ENCODE measurements at regions not wholly inside any gene's neighbourhood (a gene's known extent, or its start where the extent isn't known, plus 50 kb on each side); places are given as distances from the start of the nearest gene placed in this dataset.

DNA sequence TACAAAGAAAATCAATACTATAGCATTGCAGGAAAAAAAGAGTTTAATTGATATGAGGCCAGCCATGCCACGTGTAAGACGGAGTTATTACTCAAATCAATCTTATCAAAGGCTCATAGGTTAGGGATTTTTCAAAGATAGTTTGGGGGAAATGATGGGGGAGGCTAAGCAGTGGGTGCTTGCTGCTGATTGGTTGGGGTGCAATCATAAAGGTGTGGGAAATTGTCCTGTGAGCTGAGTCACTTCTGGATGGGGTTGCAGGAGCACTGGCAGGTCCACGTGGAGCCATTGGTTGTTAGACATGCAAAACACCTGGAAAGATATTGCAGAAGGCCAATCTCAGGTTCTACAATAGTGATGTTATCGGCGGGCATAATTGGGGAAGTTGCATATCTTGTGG, 319.2 kb upstream of the COBL start:
- TF ChIP-seq, protein P1, sequence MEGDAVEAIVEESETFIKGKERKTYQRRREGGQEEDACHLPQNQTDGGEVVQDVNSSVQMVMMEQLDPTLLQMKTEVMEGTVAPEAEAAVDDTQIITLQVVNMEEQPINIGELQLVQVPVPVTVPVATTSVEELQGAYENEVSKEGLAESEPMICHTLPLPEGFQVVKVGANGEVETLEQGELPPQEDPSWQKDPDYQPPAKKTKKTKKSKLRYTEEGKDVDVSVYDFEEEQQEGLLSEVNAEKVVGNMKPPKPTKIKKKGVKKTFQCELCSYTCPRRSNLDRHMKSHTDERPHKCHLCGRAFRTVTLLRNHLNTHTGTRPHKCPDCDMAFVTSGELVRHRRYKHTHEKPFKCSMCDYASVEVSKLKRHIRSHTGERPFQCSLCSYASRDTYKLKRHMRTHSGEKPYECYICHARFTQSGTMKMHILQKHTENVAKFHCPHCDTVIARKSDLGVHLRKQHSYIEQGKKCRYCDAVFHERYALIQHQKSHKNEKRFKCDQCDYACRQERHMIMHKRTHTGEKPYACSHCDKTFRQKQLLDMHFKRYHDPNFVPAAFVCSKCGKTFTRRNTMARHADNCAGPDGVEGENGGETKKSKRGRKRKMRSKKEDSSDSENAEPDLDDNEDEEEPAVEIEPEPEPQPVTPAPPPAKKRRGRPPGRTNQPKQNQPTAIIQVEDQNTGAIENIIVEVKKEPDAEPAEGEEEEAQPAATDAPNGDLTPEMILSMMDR (IDR thresholded peaks at IDR 0.05): no peak
- TF ChIP-seq POLR2AphosphoS5 (IDR thresholded peaks at IDR 0.05): no peak
